GM21390 (cell line): ENCODE measurements at regions not wholly inside any gene's neighbourhood (a gene's known extent, or its start where the extent isn't known, plus 50 kb on each side); places are given as distances from the start of the nearest gene placed in this dataset.

ENCODE experiments used
- ATAC-seq: cut with Tn5 transposase; IDR thresholded peaks from one replicate; pipeline ENCODE4 v1.9.1; 2021; ENCODE audit not compliant: unreplicated experiment

GRCh38 chr1:187234706-187235105 lies 406.0 kb downstream of the PLA2G4A start:
- no peak for ATAC-seq

GRCh38 chr1:187236199-187236598 lies 407.4 kb downstream of the PLA2G4A start:
- ATAC-seq = no peak

GRCh38 chr1:187236676-187237075 lies 407.9 kb downstream of the PLA2G4A start:
- no peak for ATAC-seq

GRCh38 chr1:187237542-187237941 lies 408.8 kb downstream of the PLA2G4A start:
- no peak for ATAC-seq

DNA sequence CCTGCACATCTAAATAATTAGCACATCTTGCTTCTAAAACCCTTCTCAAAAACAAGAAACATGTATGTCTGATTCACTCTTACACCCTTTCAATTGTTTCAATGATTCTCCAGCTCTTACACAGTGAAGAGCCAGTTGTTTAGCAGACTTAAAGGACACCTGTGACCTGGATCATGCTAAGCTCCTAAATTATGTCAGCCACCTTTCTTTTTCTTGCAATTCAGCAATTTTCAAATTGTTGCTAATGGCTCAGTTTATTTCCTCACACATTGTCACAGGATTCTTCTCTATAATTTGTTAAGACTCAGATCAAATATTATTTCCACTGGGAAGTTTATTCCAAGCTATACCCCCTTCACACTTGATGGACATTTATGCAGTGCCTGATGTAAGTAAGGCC lies 413.2 kb downstream of the PLA2G4A start:
- no peak for ATAC-seq

GRCh38 chr1:187244623-187245022 lies 415.9 kb downstream of the PLA2G4A start:
- ATAC-seq = no peak

- no peak for ATAC-seq
These were observed 416.5 kb downstream of the PLA2G4A start for GRCh38 chr1:187245201-187245600.

- no peak for ATAC-seq
These were observed 420.4 kb downstream of the PLA2G4A start for GRCh38 chr1:187249196-187249595.

- no peak for ATAC-seq
These were observed 424.2 kb downstream of the PLA2G4A start for GRCh38 chr1:187252923-187253322.

DNA sequence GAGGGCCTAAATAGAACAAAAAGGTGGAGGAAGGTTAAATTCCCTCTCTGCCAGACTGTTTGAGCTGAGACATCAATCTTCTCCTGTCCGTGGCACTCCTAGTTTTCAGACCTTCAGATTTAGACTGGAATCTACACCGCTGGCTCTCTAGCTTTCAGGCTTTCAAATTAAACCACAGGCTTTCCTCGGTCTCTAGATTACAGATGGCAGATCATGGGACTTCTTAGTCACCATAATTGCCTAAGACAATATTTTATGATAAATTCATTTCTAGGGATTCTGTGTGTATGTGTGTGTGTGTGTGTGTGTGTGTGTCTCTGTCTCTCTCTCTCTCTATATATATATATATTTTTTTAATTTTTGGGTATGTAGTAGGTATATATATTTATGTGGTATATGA lies 428.7 kb downstream of the PLA2G4A start:
- ATAC-seq = no peak

DNA sequence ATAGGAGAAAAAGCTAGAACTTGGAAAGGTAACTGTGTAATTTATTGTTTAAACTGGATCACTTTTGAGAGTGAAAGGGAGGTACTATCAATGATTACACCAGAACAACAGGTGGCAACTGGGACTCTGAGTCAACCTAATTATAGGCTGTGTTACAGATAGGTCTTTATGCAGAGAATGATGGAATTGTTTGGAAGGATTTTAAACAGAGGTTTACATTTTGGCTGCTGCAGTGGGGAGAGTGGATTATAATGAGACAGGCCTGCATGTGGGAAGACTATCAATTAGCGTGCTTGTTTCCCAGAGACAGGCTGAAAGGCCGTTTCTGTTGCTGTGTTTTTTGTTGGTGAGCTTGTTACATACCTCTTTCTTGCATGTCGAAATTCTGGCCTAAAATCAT lies 432.9 kb downstream of the PLA2G4A start:
- ATAC-seq = no peak

GRCh38 chr1:187262731-187263130 lies 434.0 kb downstream of the PLA2G4A start:
- ATAC-seq = no peak

GRCh38 chr1:187264995-187265602 lies 436.4 kb downstream of the PLA2G4A start:
- no peak for ATAC-seq

GRCh38 chr1:187266051-187266450 lies 437.3 kb downstream of the PLA2G4A start:
- no peak for ATAC-seq

GRCh38 chr1:187267827-187268226 lies 439.1 kb downstream of the PLA2G4A start:
- no peak for ATAC-seq

GRCh38 chr1:187270256-187270655 lies 441.5 kb downstream of the PLA2G4A start:
- ATAC-seq = no peak

DNA sequence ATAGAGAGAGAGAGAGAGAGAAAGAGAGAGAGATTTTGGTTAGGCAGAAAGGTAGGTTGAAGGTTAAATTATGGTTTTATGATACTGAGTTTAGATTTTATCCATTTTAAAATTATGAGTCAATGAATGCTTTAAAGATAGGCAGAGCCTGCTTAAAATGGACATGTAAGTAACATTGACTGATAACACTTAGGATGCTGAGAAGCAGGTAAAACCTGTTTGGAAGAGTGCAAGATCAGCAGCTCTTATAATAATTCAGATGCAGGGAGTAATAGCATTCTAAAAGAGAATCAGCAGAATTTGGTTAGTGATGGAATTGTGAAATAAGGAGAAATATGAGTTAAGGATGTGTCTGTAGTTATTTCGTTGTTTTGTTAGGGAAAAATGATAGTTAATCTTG lies 446.6 kb downstream of the PLA2G4A start:
- no peak for ATAC-seq

GRCh38 chr1:187275985-187276575 lies 447.3 kb downstream of the PLA2G4A start:
- ATAC-seq = no peak

- ATAC-seq = no peak
These were observed 447.9 kb downstream of the PLA2G4A start for GRCh38 chr1:187276677-187277076.

DNA sequence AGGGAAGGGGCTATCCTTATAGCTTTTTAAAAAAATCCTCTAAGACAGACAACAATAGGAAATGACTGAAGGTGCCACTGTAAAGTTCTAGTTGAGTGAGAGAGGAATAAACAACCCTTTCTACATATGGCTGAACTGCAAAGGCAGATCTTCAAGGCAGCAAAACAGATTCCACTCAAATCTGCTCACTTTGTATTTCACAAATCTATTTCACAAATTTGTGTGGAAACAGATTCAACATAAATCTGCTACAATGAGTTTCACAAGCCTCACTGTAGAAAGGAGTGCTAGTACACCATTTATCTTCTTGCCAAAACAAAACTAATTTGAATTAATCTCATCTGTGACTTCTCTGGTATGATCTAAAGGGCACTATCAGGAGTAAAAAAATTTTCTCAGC lies 451.3 kb downstream of the PLA2G4A start:
- no peak for ATAC-seq

DNA sequence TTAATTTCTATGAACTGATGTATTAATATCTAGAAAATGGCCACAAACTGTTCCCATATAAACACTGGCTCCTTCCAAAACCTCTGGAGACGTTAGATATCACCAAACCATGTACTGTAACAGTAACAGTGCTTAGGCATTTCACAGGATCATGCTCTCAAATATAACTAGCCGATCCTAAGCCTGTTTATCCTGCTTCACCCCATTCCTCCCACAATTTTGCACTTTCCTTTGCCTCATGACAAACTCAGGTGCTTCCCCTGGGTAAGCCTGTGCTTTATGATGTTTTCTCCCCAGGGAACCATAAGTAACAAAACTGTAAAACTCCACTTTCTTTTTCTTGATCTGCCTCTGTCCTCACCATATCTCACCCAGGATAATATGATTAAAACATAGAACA lies 452.3 kb downstream of the PLA2G4A start:
- ATAC-seq = no peak

GRCh38 chr1:187283984-187284383 lies 455.2 kb downstream of the PLA2G4A start:
- ATAC-seq = no peak
